ENCODE measurements at regions not wholly inside any gene's neighbourhood (a gene's known extent, or its start where the extent isn't known, plus 50 kb on each side); places are given as distances from the start of the nearest gene placed in this dataset.

DNA sequence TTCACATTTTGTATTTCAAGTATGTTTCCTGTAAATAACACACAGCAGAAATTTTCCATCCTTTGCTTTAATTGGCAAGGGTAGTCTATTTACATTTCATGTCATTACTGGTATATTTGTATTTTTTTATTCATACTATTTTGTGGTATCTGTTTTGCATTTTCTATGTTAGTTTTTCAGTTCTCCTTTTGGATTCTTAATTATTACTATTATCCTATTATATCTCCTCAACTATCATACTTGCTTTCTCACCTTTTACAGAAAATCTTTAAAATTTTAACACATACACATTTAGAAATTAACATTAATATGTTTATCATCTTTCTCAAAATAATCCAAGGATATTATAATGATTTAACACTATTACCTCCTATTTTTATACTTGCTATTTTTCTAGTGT lies 918.3 kb upstream of the MAP3K7 start:
- Mint-ChIP-seq H3K4me3 (no peak overlapping the region), H3K27me3 (no peaks in the 10 kb centered on the region), H3K36me3 (ENCODE audit: low read depth) (no peaks in the 10 kb centered on the region), H3K4me1 (no peaks in the 10 kb centered on the region), H3K27ac (no peak overlapping the region), H3K9me3 (no peaks in the 10 kb centered on the region)
- ATAC-seq (no peak), DNase-seq (no peak)

DNA sequence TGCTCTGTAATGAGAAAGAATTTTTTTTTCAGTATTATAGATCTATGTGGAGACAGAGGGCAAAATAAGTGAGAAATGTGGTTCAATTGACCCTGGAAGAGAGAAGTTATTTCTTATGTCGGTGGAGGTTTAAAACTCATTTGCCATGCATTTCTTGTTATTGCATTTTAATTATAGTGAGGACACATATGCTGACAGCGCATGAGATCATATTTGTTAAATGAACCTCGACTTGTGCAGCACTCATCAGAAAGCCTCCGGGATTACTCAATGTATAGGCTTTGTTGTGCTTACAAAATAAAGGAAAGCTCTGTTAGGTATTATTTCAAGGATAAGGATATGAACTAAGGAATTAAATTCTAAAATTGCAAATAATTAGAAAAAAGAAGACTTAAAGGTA lies 915.1 kb upstream of the MAP3K7 start:
- Mint-ChIP-seq H3K36me3 (ENCODE audit: low read depth) (no peaks in the 10 kb centered on the region), H3K4me1 (no peaks in the 10 kb centered on the region), H3K9me3 (no peaks in the 10 kb centered on the region), H3K4me3 (no peak overlapping the region), H3K27ac (no peak overlapping the region), H3K27me3 (no peaks in the 10 kb centered on the region)
- DNase-seq (no peak), ATAC-seq (no peak)

DNA sequence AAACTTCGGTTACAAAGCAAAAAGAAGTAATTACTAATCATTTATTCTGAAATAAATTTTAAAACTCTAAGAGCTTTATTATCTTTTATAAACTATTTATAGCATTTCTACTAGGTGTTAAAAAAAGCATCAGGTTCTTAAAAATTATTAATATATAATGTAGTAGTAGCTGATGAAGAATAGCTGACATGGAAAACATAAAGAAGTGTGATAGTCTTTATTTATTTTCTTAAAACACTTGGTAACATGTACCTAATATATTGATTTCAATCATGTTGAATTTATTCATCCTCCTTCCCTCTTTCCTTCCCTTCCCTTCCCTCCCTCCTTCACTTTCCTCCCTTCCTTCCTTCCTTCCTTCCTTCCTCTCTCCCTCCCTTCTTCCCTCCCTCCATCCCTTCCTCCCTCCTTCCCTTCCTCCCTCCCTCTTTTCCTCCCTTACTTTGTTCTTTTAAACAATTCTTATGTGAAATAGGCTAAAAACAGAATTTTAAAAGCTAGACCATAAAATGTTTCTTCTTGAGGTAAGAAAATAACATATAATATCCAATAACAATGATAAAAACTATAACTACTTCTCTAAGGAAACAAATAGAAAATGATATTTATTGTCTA lies 913.9 kb upstream of the MAP3K7 start:
- ATAC-seq (no peak), DNase-seq (no peak)
- H3K9me3 Mint-ChIP-seq = no peaks in the 10 kb centered on the region
- no peak overlapping the region for H3K27ac Mint-ChIP-seq
- no peaks in the 10 kb centered on the region for H3K4me1 Mint-ChIP-seq
- H3K36me3 Mint-ChIP-seq (ENCODE audit: low read depth) = no peaks in the 10 kb centered on the region
- H3K27me3 Mint-ChIP-seq = no peaks in the 10 kb centered on the region
- no peak overlapping the region for H3K4me3 Mint-ChIP-seq

DNA sequence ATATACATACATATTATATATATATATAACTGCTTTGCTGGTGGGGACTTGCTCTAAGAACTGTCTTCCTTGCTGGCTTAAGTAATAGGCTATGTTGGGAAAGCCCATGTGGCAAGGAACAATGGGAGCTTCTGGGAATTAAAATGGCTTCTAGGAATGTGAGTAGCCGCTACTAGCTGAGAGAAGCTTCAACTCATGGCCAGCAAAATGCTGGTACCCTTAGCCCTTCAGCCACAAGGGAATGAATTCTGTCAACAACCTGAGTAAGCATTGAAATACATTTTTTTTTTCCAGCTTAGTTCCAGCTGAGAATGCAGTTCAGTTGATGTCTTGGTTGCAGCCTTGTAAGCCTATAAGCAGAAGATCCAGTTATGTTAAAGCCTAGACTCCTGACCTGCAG lies 911.7 kb upstream of the MAP3K7 start:
- DNase-seq = no peak

DNA sequence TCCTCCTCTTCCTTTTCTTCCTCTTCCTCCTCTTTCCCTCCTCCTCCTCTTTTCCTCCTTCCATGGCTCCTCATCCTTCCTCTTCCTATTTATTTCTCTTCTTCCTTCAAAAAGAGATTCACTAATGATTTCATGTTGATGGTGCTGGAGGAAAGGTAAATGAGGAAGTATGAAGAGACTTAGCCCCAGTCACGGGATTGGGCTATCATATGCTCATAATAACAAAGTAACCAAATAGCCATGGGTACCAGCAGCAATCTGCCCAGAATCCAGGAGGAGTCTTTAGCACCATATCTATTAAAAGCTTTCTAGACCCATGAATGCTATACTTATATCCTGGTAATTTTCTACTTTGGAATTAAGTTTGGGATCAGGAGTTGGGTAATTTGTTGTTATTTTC lies 910.9 kb upstream of the MAP3K7 start:
- no peaks in the 10 kb centered on the region for H3K36me3 Mint-ChIP-seq (ENCODE audit: low read depth)
- no peaks in the 10 kb centered on the region for H3K4me1 Mint-ChIP-seq
- no peak for DNase-seq
- H3K4me3 Mint-ChIP-seq = no peak overlapping the region
- ATAC-seq = no peak
- no peaks in the 10 kb centered on the region for H3K27me3 Mint-ChIP-seq
- no peaks in the 10 kb centered on the region for H3K9me3 Mint-ChIP-seq
- no peak overlapping the region for H3K27ac Mint-ChIP-seq

More for the DNA sequence above, 911.7 kb upstream of the MAP3K7 start:
- Mint-ChIP-seq H3K4me1 (no peaks in the 10 kb centered on the region), H3K27ac (no peak overlapping the region), H3K36me3 (ENCODE audit: low read depth) (no peaks in the 10 kb centered on the region), H3K9me3 (no peaks in the 10 kb centered on the region), H3K4me3 (no peak overlapping the region), H3K27me3 (no peaks in the 10 kb centered on the region)
- no peak for ATAC-seq

DNA sequence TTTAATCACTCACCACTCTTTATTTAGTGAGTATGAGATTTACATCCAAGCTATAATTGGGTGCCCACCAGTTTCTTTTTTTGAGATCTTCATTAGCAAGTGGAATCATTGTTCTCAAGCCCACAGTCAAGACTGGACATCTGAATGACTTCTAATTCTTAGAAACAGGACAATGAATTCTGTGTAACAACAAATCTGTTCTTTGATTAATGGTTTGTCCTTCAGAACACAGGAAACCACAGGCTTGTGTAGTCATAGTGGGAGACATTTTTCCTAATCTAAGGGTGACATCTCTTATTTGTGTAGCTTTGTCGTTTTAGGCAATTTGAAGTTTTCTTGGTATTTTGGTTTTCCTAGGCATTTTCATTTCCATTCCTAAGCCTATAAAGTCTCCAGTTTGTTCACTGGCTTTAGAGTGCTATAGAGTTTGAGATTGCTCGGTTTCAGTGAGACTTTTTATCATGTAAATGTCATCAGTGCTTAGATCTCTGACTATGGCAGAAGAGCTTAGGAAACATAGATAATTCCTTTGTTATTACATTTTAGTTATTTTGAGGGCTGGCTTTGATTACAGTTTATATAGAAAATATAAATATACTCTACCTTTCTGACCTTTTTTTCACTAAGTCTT lies 903.9 kb upstream of the MAP3K7 start:
- ATAC-seq = no peak
- H3K4me1 Mint-ChIP-seq = no peaks in the 10 kb centered on the region
- no peaks in the 10 kb centered on the region for H3K36me3 Mint-ChIP-seq (ENCODE audit: low read depth)
- no peaks in the 10 kb centered on the region for H3K27me3 Mint-ChIP-seq
- H3K27ac Mint-ChIP-seq = no peak overlapping the region
- DNase-seq = no peak
- no peak overlapping the region for H3K4me3 Mint-ChIP-seq
- H3K9me3 Mint-ChIP-seq = no peaks in the 10 kb centered on the region

DNA sequence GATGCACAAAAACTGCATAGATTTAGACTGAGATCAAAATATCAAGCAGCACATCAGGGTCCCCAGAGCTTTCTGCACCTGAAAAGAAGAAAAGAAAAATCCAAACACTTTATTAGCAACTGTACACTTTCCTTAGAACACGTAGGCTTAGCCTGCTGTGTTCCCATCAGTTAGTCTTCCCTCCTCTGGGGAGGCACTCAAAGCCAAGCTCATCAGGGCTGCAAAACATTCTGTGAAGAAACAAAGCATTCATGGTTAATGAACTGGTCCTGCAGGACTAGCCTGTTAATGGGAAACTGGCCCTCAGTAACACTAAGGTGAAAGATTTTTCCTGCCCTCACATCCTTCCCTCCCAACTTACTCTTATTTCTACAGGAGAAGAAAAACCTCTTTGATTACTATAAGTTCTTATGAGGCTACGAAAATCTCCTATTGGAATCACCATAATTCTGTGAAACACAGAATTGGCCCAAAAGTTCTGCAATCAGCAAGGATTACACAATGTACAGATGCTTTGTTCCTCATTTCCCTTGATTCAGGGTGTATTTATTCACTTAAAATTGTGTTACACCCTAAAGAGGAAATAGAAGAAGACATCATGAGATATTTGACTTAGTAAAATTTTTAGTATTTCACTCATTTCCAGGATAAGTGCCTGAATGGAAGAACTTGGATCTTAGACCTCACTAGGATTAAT lies 901.0 kb upstream of the MAP3K7 start:
- no peak overlapping the region for H3K27ac Mint-ChIP-seq
- H3K4me3 Mint-ChIP-seq = no peak overlapping the region
- no peaks in the 10 kb centered on the region for H3K36me3 Mint-ChIP-seq (ENCODE audit: low read depth)
- no peaks in the 10 kb centered on the region for H3K27me3 Mint-ChIP-seq
- H3K9me3 Mint-ChIP-seq = no peaks in the 10 kb centered on the region
- DNase-seq (no peak), ATAC-seq (no peak)
- no peaks in the 10 kb centered on the region for H3K4me1 Mint-ChIP-seq

DNA sequence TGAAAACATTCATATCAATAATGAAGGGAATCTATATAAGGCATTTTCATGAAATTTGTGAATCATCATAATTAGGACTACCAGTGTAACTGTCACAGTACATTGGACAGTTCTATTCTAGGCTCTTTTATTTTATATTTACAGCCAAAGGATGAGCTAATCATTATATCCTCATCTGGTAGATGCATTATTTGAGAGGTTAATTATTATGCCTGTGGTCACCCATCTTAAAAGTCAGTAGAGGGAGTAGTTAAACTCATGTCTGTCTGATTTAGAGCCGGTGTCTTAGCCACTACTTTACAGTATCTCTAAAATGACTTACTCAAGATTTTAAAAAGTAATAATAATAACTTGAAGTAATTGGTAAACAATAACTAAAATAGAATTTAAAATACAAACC lies 899.3 kb upstream of the MAP3K7 start:
- Mint-ChIP-seq H3K9me3 (no peaks in the 10 kb centered on the region), H3K27me3 (no peaks in the 10 kb centered on the region), H3K36me3 (ENCODE audit: low read depth) (no peaks in the 10 kb centered on the region), H3K27ac (no peak overlapping the region), H3K4me1 (no peaks in the 10 kb centered on the region), H3K4me3 (no peak overlapping the region)
- no peak for ATAC-seq
- DNase-seq = no peak

DNA sequence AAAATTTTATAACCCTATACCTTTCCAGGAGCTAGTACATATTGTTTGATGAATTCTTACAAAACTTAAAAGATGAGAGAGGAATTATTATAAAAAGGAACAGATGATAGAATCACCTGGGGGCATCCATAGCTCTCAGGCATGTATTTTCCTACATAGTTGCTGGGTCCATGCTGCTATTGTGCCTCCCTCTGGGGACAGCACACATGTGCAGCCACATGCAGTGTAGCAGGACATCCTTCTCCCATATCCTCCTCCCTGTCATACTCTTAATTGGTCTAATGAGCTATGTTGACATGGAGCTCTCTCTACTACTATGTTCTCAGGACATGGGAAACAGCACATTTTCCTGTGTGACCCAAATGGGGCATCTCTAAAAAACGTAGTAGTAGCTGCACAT lies 898.2 kb upstream of the MAP3K7 start:
- no peaks in the 10 kb centered on the region for H3K9me3 Mint-ChIP-seq
- DNase-seq = no peak
- H3K4me1 Mint-ChIP-seq = no peaks in the 10 kb centered on the region
- H3K27ac Mint-ChIP-seq = no peak overlapping the region
- no peak for ATAC-seq
- H3K4me3 Mint-ChIP-seq = no peak overlapping the region
- no peaks in the 10 kb centered on the region for H3K27me3 Mint-ChIP-seq
- no peaks in the 10 kb centered on the region for H3K36me3 Mint-ChIP-seq (ENCODE audit: low read depth)

DNA sequence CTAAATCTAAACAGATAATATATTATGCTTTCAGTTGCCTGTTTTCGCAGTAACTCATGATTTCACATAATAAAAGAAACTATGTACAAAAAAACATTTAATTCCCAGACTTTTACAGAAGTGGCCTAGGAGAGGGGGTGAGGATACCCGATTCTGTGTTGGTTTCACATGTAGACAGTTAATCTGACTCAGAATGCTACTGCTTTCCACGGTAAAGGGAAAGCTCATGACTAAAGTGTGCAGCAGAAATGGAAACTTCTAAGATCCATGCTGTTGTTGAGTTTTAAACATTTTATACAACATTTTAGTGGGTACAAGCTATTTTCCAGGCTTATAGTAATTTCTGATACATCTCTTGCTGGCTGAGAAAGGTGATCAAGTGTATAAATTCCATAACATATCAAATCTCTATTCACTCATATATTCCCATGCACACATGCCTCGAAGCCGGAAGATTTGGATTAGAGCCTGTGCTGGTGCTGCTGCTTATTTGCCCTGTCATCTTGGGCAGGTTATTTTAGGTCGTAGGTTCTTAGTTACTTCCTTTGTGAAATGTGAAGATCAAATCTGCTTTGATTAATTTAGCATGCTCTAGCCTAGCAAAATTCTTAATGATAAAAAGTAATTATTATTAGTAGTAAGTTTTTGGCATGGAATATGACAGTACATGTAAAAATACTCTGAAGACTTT lies 896.7 kb upstream of the MAP3K7 start:
- Mint-ChIP-seq H3K4me3 (no peak overlapping the region), H3K4me1 (no peaks in the 10 kb centered on the region), H3K27ac (no peak overlapping the region), H3K36me3 (ENCODE audit: low read depth) (no peaks in the 10 kb centered on the region), H3K9me3 (no peaks in the 10 kb centered on the region), H3K27me3 (no peaks in the 10 kb centered on the region)
- no peak for DNase-seq
- ATAC-seq = no peak

DNA sequence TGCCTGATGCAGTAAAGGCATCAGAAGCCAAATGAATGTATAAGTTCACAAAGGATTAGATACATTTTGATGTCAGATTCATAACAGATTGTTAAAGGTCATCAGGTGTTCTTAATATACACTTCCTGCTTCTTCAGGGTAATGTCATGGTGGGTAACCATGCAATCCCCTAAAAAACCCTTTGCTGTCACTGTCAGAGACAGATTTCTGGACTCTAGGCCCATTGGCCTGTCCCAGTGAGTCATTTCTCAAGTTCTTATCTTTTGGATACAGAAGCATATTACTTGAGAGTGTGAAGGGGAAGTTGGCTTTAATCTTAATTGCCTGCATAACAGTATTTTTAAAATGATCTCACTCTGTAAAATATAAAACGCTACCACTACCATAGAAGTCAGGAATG lies 895.6 kb upstream of the MAP3K7 start:
- DNase-seq = no peak
- no peak overlapping the region for H3K4me3 Mint-ChIP-seq
- no peaks in the 10 kb centered on the region for H3K4me1 Mint-ChIP-seq
- no peaks in the 10 kb centered on the region for H3K36me3 Mint-ChIP-seq (ENCODE audit: low read depth)
- H3K27me3 Mint-ChIP-seq = no peaks in the 10 kb centered on the region
- H3K27ac Mint-ChIP-seq = no peak overlapping the region
- H3K9me3 Mint-ChIP-seq = no peaks in the 10 kb centered on the region
- ATAC-seq = no peak

DNA sequence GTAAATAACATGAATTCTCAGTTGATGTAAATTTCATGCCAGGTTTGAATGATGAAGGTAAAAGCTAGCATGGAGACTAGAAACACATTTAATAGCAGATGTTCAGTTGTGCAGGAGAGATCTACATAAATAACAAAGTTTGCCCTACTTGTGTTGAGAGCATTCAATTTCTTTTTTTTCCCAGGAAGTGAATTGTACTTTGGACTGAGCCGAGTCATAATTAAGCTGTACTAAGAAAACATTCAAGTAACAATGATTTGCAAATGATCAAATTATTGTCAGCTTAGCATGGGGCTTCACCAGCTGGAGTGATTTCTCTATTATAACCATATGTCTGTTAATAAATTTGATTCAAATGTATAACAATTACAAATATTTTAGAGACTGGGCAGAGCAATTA lies 893.5 kb upstream of the MAP3K7 start:
- ATAC-seq = no peak
- no peak for DNase-seq
- no peaks in the 10 kb centered on the region for H3K9me3 Mint-ChIP-seq
- H3K4me3 Mint-ChIP-seq = no peak overlapping the region
- no peaks in the 10 kb centered on the region for H3K27me3 Mint-ChIP-seq
- H3K27ac Mint-ChIP-seq = no peak overlapping the region
- H3K36me3 Mint-ChIP-seq (ENCODE audit: low read depth) = no peaks in the 10 kb centered on the region
- no peaks in the 10 kb centered on the region for H3K4me1 Mint-ChIP-seq

DNA sequence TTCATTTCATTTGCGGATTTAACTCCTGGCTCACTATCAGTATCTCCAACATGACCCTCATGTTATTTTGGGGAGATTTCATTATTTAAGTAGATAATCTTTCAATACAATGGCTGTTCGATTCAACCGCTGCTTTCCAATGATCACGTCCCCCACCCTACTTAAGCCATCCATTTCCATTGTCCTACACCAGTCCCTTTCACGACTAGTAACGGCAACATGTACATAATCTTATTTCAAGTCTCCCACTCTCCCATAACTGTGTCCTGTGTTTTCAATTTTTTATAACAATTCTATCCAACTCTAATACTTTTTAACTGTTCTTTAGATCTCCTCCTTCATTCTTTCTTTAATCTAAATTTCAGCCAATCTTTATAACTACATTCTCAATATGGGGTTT lies 890.8 kb upstream of the MAP3K7 start:
- no peak for ATAC-seq
- no peaks in the 10 kb centered on the region for H3K9me3 Mint-ChIP-seq
- H3K4me1 Mint-ChIP-seq = no peaks in the 10 kb centered on the region
- no peaks in the 10 kb centered on the region for H3K27me3 Mint-ChIP-seq
- H3K4me3 Mint-ChIP-seq = no peak overlapping the region
- DNase-seq = no peak
- H3K36me3 Mint-ChIP-seq (ENCODE audit: low read depth) = no peaks in the 10 kb centered on the region
- H3K27ac Mint-ChIP-seq = no peak overlapping the region

DNA sequence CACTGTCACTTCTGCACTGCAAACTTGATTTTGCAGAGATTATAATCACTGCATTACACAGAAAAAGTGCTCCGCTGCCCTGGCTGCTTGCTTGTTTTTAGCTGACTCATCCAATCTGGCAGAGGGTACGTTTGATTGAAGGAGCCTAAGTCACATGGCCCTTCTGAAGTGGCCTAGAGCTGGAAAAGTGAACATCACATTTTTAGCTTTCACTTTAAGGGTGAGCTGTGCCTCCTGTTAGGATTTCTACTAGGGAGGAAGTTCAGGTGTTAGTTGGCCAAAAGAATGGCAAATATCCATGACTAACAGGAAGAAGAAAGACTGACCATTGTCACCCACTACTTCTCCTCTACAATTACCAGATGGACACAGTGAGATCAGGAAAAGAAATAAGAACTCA lies 889.1 kb upstream of the MAP3K7 start:
- Mint-ChIP-seq H3K27ac (no peak overlapping the region), H3K36me3 (ENCODE audit: low read depth) (no peaks in the 10 kb centered on the region), H3K4me1 (no peaks in the 10 kb centered on the region), H3K27me3 (no peaks in the 10 kb centered on the region), H3K9me3 (no peaks in the 10 kb centered on the region), H3K4me3 (no peak overlapping the region)
- DNase-seq = no peak
- no peak for ATAC-seq

DNA sequence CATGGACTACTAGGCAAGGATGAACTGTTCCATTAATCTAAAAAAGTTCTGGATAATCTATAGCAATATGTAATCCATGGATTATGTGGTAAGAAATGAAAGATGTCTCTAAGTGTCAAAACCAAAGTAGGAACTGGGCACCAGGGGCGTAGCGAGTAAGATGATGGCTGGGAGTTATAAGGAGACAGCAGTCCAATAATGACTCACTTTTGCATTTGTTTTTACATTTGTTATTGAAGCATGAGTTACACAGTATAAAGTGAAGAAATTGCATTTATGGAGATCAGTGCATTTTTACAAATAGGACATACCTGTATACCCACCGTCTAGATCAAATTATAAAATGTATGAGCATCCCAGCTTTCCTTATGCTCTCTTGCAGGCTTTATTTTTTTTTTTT lies 878.5 kb upstream of the MAP3K7 start:
- H3K36me3 Mint-ChIP-seq (ENCODE audit: low read depth) = no peaks in the 10 kb centered on the region
- H3K27me3 Mint-ChIP-seq = no peaks in the 10 kb centered on the region
- no peaks in the 10 kb centered on the region for H3K4me1 Mint-ChIP-seq
- H3K9me3 Mint-ChIP-seq = peaks cover 8% of the 10 kb centered on the region
- ATAC-seq (no peak), DNase-seq (no peak)
- no peak overlapping the region for H3K4me3 Mint-ChIP-seq
- H3K27ac Mint-ChIP-seq = no peak overlapping the region
